Activated CD4-positive, CD25-positive, alpha-beta regulatory T cell treated with anti-CD3 and anti-CD28 coated beads, Interleukin-2, amount 50 U/mL, for 24 hours (primary cell): ENCODE measurements at regions not wholly inside any gene's neighbourhood (a gene's known extent, or its start where the extent isn't known, plus 50 kb on each side); places are given as distances from the start of the nearest gene placed in this dataset.

Source experiments
- ATAC-seq, 2 donors: fragments of 150-1000 bp; cut with Tn5 transposase; one replicate each; pipeline ENCODE4 v1.10.0; 2021; ENCODE audit warnings: mild to moderate bottlenecking in 1 of 2, moderate library complexity in 1 of 2

DNA sequence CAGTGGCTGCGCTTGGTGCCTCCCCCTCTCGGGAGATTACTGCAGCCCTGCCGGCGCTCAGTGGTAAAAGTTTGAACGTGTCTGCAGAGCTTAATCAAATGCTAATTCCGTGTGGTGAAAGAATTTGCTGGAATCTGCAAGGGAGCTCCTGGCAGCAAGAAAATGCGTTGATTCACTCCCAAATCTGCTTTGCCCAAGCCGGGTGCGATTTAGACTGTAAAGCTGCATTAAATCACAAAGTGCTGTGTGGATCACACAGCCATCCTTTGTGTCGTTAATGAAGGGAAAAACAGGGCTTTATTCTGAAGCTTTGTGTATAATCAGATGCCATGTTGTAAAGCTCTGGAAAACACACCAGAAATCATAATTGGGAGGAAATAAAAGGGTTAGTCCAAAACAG lies 444.1 kb downstream of the BCOR start:
- no peak for ATAC-seq

- ATAC-seq, result no peak
Observed at GRCh38 chrX:39654183-39654925, 443.4 kb downstream of the BCOR start.

- no peak for ATAC-seq
Observed at GRCh38 chrX:39654952-39655351, 442.8 kb downstream of the BCOR start.

- no peak for ATAC-seq
Observed at GRCh38 chrX:39661116-39661907, 436.4 kb downstream of the BCOR start.

- no peak for ATAC-seq
Observed at GRCh38 chrX:39665830-39666518, 431.8 kb downstream of the BCOR start.

- ATAC-seq, result no peak
Observed at GRCh38 chrX:39667191-39667590, 430.6 kb downstream of the BCOR start.

DNA sequence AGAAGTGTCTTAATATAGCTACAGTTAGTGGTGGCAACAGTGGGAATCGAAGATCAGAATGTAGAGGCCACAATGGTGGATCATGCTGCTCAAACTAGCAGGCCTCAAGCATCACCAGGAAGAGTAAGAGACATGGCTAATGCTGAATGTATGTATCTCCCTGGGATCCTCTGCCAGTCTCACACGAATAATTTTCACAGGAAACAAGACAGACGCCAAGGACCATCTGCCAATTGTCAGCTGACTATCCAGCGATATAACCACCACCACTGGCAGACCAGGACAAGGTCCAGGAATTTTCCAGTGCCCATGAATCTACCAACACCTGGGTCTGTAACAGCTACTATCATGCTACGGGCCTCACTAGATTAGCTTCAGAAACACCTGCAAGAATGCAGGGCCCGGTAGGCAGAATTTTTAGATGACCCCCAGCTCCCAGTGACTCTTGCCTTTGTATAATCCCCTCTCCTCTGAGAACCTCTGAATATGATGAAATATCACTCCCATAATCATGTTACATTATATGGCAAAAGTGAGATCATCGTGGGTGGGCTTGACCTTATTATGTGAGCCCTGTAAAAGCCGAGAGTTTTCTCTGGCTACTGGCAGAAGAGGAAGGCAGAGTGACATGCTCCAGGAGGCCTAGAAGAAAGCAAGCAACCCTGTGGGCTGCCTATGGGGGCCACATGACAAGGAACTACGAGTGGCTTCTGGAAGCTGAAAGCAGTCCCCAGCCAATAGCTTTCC lies 429.8 kb downstream of the BCOR start:
- no peak for ATAC-seq

GRCh38 chrX:39669668-39670067 lies 428.1 kb downstream of the BCOR start:
- ATAC-seq, result no peak

GRCh38 chrX:39670281-39670680 lies 427.5 kb downstream of the BCOR start:
- no peak for ATAC-seq

DNA sequence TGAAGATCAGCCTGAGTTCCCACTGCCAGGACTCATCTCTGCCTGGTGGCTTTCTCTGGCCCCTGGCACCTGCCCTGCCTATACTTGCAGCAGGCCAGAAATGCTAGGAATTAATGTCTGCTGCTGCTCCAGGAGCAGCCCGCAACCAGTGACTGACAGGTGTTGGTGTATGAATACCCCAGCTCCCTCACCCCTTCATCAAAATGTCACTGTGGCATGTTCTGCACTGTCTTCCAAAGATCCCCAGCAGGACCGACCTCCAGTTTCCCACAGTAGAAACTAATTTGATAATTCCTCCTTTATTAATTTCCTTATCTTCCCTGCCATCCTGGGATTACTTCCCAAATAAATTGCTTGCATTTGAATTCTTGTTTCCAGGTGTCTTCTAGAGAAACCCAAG lies 425.4 kb downstream of the BCOR start:
- ATAC-seq, result no peak

- ATAC-seq, result no peak
Observed at GRCh38 chrX:39674490-39675161, 423.1 kb downstream of the BCOR start.

DNA sequence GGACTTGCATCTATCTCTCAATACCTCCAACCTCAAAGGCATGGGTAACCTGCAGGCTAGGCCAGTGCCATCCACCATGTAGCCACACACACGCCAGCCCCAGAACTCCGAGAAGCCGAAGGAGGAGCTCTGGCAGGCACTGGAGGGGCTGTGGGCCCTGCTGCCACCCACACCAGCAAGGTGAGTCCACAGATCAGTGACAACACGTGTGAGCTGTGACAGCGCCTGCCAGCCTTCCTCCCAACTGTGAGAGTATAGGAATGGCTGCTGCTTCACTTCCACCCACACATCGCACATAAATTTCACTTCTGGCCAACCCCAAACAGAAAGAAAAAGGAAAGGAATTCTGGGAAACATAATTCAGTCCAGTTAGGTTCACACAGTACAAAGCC lies 422.6 kb downstream of the BCOR start:
- no peak for ATAC-seq

DNA sequence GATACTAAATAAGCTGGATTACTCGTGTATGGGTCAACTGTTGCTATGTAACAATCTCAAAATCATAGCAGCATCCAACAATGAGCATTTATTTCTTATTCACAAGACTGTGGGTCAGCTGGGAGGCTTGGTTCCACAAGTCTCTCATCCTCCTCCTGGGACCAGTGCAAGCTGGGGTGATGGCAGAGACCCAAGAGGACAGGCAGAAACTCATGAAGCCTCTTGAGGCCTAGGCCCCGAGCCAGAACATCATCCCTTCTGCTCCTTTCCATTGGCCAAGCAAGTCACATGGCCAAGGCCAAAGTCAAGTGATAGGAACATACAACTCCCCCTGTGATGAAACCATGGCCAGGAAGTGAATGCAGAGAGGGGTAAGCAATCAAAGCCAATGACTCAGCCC lies 422.1 kb downstream of the BCOR start:
- no peak for ATAC-seq

- no peak for ATAC-seq
Observed at GRCh38 chrX:39676434-39676833, 421.3 kb downstream of the BCOR start.

DNA sequence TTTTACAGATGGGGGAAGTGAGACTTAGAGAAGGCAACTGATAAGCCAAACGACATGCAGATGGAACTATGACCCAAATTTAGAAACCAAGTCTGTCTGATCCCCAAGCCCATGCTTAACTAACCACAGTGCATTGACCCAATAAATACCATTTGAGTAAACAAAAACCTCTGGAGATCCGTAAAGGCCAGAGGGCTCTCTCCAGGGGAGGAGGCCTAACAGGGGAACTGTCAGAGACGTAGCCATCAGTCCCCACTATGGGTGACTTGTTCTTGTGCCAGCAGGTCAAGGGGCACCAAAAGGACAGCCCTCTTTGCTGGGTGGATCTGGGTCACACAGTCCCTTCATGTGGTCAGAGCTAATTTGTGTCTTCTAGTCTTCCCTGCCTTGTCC lies 420.2 kb downstream of the BCOR start:
- no peak for ATAC-seq

DNA sequence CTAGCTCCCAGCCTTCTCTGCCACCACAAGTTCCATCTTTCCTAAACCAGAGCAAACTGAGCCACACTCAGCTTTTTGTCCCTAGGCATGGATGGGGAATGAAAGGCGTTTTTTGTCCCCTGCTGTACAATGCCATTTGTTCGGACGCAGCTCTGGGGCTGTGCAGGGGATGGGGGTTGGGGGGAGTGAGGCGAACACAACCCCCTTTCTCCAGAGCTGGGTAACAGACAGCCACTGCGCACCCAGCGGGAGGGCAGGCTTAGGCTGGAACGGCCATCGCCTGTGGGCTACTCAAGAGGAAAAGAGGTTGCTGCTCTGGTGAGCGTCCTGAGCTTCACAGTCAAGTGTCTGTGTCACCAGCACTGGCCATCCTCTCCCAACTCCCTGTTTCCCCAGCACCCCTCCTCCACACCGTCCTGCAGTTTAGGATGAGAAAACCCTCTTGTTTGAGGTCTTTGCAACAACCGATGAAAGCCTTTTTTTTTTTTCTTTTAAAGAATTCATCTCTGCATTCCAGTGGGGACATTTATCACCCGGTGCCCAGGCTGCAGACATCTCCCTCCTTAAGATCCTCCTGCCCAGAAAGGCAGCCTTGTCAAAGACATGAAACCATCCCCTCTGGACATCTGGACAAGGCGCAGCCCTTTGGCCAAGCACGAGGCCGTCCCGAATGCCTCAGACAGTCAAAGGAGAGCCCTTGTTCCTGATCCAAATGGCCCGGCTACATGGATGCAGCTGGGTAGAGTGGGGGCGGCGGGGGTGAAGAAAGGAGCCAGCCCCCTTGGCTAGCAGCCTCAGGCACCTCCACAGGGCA lies 419.6 kb downstream of the BCOR start:
- no peak for ATAC-seq

GRCh38 chrX:39678914-39679313 lies 418.8 kb downstream of the BCOR start:
- no peak for ATAC-seq

DNA sequence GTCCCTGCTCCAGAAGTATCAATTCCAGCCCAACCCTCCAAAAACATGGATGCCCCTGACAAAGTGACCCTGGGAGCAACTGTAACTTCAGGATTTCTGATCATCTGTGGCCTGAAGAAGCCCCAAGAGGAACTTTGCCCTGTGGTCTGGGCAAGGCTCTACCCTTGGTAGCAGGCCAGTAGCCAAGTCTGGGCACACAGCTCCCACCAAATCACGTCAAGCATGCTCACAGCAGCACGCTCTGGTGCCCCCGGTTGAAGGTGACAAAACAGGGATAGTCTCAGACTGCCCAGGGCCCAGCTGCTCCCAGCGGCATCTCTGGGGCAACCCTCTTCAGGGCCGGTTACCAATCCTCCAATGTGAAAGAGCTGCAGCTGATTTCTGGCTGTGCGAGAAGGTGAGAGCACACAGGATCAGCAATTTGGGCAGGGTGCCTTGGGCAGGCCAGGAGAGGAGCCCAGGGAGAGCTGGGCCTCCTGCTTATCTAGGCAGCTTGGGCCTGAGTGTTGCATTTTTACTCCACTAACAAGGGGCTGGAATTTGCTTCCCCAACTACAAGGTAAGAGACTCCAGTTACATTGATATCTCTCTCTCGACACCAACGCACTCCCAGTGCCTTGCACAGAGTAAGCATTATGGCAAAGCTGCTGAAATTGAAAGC lies 418.1 kb downstream of the BCOR start:
- ATAC-seq, result no peak

GRCh38 chrX:39681885-39682284 lies 415.9 kb downstream of the BCOR start:
- ATAC-seq, result no peak

GRCh38 chrX:39682778-39683177 lies 415.0 kb downstream of the BCOR start:
- peak in 1 of 2 donors; percentile 45 for ATAC-seq

GRCh38 chrX:39688219-39688575 lies 409.6 kb downstream of the BCOR start:
- no peak for ATAC-seq
